ENCODE measurements at regions not wholly inside any gene's neighbourhood (a gene's known extent, or its start where the extent isn't known, plus 50 kb on each side); places are given as distances from the start of the nearest gene placed in this dataset.

- no peak overlapping the region for H3K4me3 ChIP-seq
- no peak overlapping the region for H3K27ac ChIP-seq
- intact Hi-C loops (cut with DNase I), result no loop called here
- DNase-seq (ENCODE audit: low spot score in 2 of 2), result no peak
- H3K4me1 ChIP-seq, result no peaks in the 10 kb centered on the region
- H3K9me3 ChIP-seq, result no peaks in the 10 kb centered on the region
- no peak for TF ChIP-seq CTCF (IDR thresholded peaks at IDR 0.05)
- H3K27me3 ChIP-seq, result no peaks in the 10 kb centered on the region
- no peaks in the 10 kb centered on the region for H3K36me3 ChIP-seq
These were observed 250.1 kb downstream of the TBXT start for GRCh38 chr6:165917576-165917975.

GRCh38 chr6:165915022-165915770 is 252.2 kb upstream of the PDE10A start:
- Histone ChIP-seq H3K9me3 (no peaks in the 10 kb centered on the region), H3K4me1 (no peaks in the 10 kb centered on the region), H3K27ac (no peak overlapping the region), H3K36me3 (no peaks in the 10 kb centered on the region), H3K4me3 (no peak overlapping the region), H3K27me3 (no peaks in the 10 kb centered on the region)
- intact Hi-C loops (cut with DNase I), result no loop called here
- no peak for TF ChIP-seq CTCF (IDR thresholded peaks at IDR 0.05)
- DNase-seq (ENCODE audit: low spot score in 2 of 2), result no peak

- Histone ChIP-seq H3K4me1 (no peaks in the 10 kb centered on the region), H3K4me3 (no peak overlapping the region), H3K27ac (no peak overlapping the region), H3K9me3 (no peaks in the 10 kb centered on the region), H3K27me3 (no peaks in the 10 kb centered on the region), H3K36me3 (no peaks in the 10 kb centered on the region)
- no peak for DNase-seq (ENCODE audit: low spot score in 2 of 2)
- intact Hi-C loops (cut with DNase I), result no loop called here
- TF ChIP-seq CTCF (IDR thresholded peaks at IDR 0.05), result no peak
These were observed 250.9 kb upstream of the PDE10A start for GRCh38 chr6:165913676-165914570.

- Histone ChIP-seq H3K4me1 (no peaks in the 10 kb centered on the region), H3K9me3 (no peaks in the 10 kb centered on the region), H3K4me3 (no peak overlapping the region), H3K27me3 (no peaks in the 10 kb centered on the region), H3K27ac (no peak overlapping the region), H3K36me3 (no peaks in the 10 kb centered on the region)
- intact Hi-C loops (cut with DNase I), result no loop called here
- no peak for DNase-seq (ENCODE audit: low spot score in 2 of 2)
- TF ChIP-seq CTCF (IDR thresholded peaks at IDR 0.05), result no peak
These were observed 247.3 kb upstream of the PDE10A start for GRCh38 chr6:165910184-165910966.

GRCh38 chr6:165906736-165907135 is 243.7 kb upstream of the PDE10A start:
- no peak overlapping the region for H3K27ac ChIP-seq
- no peaks in the 10 kb centered on the region for H3K36me3 ChIP-seq
- H3K27me3 ChIP-seq, result no peaks in the 10 kb centered on the region
- DNase-seq (ENCODE audit: low spot score in 2 of 2), result no peak
- intact Hi-C loops (cut with DNase I), result no loop called here
- no peak overlapping the region for H3K4me3 ChIP-seq
- no peak for TF ChIP-seq CTCF (IDR thresholded peaks at IDR 0.05)
- no peaks in the 10 kb centered on the region for H3K9me3 ChIP-seq
- no peaks in the 10 kb centered on the region for H3K4me1 ChIP-seq

Data from ascending aorta (tissue), 2 donors.